GM23248 (cell line): ENCODE measurements at regions not wholly inside any gene's neighbourhood (a gene's known extent, or its start where the extent isn't known, plus 50 kb on each side); places are given as distances from the start of the nearest gene placed in this dataset.

Source experiments
- EZH2 ChIP-seq: fragments of 200-600 bp; sonication (generic); IDR thresholded peaks from 2 replicates; pipeline ENCODE4 v1.6.1; 2018; ENCODE audit warnings: antibody characterized with exemption, mild to moderate bottlenecking; ENCODE audit not compliant: insufficient read depth, poor library complexity, severe bottlenecking
- EZH2phosphoT487 ChIP-seq: fragments of 200-600 bp; sonication (generic); IDR thresholded peaks from 2 replicates; pipeline ENCODE4 v1.6.1; 2018; ENCODE audit warnings: antibody characterized with exemption, moderate library complexity, mild to moderate bottlenecking, low read depth; ENCODE audit not compliant: insufficient read depth

GRCh38 chr1:82392513-82392912 lies 591.8 kb downstream of the ADGRL2 start:
- TF ChIP-seq EZH2, result no peak
- TF ChIP-seq EZH2phosphoT487, result no peak
